Superior temporal gyrus (tissue), 1 donor: ENCODE measurements at regions not wholly inside any gene's neighbourhood (a gene's known extent, or its start where the extent isn't known, plus 50 kb on each side); places are given as distances from the start of the nearest gene placed in this dataset.

ENCODE experiments used
- DNase-seq: peaks from one replicate; pipeline ENCODE4 v3.0.0-alpha.2; 2016; ENCODE audit errors: extremely low spot score

DNA sequence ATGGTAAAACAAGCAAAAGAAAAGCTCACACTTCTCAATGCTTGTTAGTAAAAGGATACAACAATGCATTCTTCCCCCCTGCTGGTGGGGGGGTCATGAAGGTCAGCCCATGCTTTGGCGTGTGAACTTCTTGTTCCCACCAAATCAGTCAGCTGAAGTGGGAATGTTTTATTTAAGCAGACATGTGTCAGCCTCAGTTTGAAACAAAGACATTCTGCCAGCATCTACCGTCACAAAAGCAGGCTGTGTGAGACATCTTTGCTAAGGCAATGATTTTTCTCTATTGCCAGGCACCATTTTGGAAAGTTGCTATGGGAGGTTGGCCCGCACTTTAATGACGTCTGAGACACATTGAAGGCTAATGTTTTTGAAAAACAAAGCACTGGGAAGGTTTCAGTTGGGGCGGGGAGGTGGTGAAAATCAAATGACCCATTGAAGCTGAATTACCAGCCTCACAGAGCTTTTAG is 206.6 kb downstream of the TLE3 start:
- no peak for DNase-seq

DNA sequence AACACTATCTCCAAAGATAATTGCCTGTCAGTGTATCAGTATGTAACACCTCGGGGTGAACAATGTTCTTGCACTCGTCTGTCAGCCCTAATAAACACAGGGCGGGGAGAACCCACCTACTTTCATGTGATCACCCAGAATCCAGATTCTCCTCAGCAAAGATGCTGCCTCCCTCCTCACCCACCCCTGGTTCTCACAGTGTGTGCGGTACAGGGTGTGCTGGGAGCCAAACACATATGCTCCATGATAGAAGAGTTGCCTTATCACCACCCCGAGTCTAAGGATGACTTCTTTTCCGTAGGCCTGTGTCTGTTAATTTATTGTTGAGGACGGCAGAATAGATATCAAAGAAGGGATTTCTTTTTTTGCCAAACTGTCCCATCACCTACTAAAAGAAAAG is 206.1 kb downstream of the TLE3 start:
- DNase-seq, result no peak

DNA sequence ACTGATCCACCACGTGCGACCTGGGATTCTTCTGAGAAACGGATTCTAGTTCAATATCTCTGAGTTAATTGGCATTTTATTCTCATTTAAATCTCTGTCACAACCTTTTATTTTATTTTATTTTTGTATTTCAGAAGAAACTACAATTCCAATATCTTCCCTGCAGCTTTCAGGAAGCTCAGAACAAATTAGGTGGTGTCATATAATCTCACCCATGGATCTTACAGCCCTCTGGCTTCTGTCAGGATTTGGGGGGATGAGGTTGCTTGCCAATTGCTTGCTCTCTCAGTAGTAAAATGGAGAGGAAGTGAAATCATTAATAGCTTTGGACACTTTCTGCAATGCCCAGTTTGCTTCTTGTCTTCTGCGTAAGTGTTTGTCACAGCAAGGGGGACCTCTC is 205.4 kb downstream of the TLE3 start:
- DNase-seq, result no peak

DNA sequence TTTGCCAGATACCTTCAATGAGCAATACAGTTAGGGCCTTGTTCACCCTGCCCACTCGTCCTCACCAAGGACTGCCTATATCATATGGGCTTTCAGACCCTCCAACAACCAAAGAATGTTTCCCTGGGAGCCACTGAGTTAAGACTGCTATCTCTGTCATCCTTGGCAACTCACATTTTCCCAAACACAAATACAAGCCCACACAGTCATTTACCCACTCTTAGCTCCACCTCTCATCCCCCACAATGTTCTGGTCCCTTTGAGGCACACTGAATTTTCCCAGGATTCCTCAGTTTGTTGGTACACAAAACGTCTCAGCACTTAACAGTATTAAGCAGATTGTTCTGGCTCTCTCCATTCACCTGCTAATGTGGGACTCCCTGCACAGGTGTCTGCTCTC is 204.6 kb downstream of the TLE3 start:
- DNase-seq, result no peak

DNA sequence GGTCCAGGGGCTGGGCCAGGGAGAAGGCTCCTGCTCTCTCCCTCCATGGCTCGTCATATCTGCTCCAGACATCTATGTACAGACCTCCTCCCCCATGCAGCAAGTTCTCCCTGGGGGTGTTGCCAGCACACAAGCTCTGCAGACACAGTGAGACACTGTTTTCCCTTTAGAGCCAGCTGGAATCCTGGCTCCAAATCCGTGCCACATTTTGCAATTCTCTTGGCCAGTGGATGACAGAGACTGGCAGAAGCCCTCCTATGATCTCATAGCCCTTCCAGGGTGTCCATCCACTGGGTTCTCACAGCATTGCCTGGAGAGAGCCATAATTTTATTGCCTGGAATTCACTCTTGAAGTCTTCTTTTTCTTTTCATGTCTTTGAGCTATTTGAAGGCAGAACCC is 203.9 kb downstream of the TLE3 start:
- DNase-seq, result peak; percentile 94

DNA sequence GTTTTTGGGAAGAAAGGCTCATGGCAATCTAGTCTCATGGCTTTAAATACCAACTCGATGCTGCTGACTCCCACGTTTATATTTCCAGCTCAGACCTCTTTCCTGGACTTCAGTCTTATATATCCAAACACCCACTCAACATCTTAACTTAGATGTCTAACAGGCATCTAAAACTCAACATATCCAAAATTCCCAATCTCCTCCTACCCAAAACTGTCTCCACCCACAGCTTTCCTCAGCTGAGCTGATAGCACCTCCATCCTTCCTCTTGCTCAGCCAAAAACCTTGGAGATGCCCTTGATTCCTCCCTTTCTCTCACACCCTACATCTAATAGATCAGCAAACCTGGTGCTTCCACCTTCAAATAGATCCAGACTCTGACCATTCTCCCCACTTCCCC is 202.5 kb downstream of the TLE3 start:
- no peak for DNase-seq

DNA sequence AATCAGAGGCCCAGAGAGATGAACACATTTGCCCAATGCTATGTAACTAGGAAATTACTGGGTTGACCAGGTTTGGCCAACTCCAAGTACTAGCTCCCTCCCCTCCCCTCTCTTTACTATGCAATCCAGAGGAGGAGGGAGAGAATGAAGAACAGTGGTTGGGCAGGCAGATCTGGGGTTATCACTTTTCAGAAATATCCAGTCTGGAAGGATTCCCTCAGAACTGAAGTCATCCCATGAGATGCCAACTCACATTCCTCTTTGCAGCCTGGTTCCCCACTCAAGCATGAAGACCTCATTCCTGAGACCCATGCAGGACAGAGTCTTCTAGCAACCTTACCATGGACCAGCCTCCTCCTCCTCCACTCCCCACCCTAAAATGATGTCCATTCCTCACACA is 201.1 kb downstream of the TLE3 start:
- DNase-seq, result no peak

DNA sequence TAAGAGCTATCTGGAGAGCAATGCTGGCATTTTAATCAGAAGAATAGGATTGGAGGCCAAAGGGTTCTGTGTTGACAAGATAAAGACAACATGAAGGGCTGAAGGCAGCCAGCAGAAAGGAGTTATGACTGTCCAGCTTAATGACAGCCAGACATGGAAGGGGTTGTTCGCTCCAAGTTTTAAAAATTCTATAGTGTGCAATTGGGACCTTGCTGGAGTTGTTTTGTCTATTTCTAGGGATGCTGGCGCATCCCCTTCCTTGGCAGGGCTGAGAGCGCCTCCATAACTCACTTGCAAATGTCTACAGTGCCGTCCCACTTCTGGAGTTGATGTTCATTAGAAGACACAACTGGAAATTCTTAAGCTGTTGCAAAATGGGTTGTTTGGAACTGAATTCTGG is 200.7 kb downstream of the TLE3 start:
- DNase-seq, result no peak

DNA sequence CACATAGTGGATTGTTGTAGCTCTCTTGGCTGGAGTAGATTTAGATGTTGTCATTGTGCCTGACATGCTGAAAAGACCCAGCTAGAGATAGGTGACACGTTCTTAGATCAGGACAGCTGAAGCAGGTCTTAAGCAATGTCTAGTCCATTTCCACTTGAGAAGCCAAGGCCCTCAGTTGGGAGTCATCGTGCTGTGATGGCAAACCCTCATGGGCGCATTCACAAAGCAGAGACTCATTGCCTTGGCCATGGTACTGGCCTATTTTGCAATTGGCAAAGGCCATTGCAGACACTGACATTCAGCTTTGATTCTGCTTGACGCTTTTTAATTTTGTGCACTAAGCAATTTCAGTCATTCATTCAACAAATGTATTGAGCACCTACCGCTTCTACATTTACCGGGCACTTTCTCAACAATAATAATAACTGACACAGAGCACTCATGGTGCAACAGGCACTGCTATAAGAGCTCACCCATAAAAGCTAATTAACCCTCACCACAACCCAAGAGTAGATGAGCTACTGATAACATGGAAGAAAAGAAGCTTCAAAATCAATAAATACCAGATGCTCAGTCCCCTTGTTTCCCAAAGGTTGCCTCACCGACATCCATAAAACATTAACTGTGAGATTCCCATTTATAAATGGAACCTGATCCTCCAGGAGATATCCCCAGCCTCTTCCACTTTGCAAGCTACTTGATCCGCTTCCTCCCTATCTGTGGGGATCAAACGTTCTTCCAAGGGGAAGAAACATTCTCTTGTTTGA is 200.1 kb downstream of the TLE3 start:
- DNase-seq, result no peak

DNA sequence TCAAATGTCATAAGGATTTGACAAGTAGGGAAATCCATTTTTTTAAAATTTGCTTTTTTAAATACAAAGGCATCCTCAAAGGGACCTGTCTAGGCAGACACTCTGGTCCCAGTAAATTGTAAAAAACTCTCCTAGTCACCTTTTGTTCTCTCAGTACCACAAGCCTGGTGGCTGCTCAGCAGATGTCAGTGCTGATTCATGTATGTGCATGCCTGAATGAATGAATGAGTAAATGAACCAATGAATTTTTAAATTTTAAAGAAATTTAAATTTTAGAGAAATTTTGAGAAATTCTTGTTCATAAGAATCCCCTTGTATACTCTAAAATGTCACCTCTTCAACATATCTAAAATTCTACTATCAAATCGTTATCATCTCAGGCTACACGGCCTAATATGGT is 199.5 kb downstream of the TLE3 start:
- DNase-seq, result no peak

DNA sequence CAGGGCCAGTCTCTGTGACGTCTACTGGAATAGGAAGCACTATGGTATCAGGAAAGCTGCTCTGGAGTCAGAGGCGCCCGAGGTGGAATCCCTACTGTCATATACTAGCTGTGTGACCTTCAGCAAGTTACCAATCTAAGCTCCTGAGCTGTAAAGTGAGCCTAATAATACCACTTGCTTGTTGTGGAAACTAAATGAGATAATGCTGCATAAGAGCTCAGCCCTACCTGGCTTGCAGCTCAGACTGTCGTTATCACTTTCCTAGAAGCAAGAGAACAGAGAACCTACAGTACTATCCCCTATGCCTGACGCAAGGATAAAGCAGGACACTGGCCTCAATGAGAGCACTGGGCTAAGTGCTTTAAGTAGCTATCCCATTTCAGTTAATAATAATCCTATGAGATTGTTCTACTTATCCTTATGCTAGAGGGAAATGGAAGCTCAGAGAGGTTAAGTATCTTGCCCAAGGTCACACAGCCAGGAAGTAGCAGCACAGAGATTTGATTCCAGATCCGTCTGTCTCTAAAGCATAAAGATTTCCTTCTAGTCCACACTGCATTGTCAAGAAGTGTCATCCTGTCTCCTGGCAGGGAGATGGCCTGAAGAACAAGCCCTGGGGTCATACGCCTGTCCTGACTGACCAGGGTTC is 195.2 kb downstream of the TLE3 start:
- no peak for DNase-seq

DNA sequence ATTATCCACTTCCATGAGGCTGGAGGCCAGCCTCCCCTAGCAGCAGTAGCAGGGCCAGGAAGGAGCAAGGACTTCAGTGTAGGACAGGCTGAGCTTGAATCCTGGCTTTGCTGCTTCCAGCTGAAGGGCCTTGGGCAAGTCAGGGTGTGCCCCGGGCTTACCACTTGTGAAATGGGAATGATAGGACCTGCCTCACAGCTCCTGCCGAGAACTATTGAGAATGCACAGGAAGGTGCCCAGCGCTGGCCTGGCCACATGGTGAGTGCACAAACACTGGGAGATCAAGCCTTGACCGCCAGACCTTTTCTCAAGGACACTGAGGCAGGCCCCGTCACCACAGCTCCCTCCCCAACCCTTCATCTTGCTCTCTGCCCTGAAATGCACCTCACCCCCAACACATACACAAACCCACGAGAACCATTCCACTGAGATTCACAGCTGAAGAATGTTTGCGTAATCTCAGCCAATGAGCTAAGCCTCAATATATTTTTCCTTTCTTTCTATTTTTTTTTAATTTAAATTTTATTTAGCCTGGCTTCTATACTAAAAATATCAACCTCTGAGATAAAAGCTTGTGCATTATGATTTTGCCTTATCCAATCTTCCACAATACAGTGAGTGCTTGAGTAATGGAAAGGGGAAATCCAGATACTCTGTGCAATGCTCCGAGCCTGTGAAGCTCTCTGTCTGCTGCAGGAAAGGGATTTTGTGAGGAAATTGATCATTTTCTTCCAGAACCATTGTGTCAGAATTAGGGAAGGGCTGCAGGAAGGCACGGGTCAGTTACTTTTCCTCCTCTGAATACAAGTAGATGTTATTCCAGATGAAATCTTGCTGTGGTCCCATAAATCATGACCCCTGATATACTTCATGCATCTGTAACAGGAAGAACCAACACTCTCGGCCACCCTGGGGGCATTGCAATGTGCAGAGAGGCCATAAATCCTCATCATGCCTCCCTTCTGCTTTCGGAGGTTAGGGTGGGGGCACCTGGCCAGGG is 193.9 kb downstream of the TLE3 start:
- DNase-seq, result no peak

DNA sequence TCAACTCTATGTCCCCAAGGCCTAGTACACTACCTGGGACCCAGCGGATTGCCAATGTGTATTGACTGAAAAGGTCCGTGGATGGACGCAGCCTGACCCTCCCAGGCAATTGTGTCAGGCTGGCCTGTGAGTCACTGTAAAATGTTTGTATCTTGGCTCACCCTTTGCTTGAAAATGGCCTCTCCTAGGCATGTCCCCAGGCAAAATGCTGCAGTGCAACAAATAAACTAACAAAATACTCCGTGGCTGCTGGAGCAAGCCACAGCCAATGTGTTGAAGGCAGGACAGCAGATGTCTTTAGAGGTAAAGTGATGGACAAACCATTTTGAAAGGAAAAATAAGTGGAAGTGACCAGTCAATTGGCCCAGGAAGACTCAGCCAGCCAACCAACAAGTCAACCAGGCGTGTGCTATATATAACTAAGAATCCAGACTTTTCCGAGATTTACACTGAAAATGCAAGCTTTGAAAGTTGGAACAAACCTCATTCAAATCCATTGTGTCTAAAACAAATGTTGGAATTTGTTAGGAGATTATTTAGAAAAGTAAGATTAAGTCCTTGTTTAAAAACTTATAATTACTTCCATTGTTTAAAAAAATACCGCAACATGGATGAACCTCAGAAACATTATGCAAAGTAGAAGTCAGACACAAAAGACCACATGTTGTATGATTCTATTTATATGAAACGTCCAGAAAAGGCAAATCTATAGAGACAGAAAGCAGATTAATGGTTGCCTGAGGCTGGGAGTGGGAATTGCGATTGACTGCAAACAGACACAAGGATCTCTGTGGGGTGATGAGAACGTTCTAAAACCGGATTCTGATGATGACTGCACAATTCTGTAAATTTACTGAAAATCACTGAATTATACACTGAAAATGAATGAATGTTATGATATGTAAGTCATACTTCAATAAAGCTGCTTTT is 191.2 kb downstream of the TLE3 start:
- no peak for DNase-seq

DNA sequence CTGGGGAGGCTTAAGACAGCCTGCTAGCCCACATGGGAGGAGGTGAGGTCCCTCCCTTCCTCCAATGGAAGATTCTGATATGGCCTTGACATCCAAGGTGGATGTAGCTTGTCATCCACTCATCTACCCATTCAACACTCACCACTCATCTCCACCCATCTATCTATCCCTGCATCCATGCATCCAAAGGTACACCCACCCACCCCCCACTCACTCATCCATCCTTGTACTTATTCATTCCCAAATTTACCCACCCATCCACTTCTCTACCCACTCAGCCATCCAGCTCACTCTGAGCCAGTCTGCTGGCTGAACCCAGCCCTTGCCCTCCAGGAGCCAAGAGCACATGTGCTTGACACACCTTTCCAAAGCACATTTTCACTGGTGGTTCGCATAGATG is 189.7 kb downstream of the TLE3 start:
- no peak for DNase-seq

DNA sequence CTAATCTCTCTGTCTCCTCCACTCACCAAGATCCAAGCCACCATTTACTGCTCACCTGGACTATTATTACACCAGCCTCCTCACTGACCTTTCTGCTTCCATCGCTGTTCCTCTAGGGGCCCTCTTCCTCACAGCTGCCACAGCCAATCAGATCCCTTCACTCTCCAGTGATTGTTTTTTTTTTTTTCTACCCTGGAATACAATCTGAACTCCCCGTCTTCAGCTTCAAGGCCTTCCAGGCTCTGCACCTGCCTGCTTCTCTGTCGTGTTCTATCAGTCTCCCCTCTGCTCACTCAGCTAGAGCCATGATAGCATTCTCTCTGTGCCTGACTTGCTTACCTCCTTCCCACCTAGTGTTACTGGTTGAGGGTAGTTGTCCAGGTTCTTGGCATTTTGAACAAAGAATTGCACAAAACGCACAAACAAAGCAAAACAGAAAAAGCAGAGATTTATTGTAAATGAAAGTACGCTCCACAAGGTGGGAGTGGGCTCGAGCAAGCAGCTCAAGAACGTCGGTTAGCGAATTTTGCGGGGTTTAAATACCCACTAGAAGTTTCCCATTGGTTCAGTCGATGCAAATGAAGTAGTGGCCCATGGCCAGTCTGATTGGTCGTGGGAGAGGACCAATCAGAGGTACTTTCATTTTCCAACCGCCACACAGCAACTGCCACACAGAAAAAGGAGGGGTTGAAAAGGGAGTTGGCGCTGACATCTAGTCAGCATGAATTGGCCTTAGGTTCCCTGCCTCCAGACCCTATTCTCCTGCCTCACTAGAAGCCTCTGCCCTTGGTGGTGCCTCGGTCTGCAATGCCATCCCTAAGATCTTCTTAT is 188.9 kb downstream of the TLE3 start:
- no peak for DNase-seq

DNA sequence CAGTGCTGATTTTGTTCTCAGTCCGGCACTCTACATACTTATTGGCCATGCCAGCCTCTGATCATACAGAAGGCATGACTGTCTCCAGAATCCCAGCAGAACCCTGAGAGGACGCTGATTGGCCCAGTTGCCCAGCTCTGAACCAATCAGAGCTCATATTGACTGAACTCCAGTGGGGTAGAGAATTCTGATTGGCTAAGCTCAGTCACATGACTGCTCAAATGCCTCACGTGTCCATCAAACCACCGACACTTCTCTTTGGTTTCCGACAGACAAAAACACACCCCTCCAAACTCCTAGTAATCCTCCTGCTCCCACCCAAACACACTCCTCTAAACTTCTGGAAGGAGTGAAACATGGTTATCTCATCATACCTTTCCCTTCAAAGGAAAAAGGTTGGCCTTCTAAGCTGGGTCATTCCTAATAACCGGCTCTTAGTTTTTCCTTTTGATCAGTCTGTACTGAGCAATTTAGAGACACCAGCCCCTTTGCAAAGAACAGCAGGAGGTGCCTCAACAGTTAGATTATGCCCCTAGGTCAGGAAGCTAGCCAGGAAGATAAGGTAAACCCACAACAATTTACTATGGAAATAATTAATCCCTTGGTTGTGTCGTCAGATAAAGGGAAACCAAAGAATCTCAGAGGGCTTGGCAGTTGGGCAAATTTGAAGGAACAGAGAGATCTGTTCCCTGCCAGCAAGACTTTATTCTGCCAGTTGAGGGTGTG is 187.8 kb downstream of the TLE3 start:
- no peak for DNase-seq

DNA sequence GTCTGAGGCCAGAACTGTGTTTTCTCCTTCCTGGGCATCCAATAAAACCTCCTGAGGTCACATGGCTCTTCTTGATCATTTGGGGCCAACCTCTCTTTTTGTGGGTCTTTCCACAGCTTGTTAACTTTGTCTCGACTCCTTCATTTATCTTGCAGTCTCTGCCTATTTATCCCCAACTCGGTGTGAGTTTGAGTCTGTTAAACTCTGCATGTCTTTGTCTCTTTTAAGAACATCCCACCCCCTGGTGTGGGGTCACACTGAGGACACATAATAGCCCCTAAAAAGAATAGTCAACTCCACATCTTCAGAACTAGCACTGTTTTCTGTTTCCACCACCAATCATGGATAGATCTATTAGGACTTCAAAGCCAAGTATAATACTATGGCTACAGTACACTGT is 187.2 kb downstream of the TLE3 start:
- DNase-seq, result no peak

DNA sequence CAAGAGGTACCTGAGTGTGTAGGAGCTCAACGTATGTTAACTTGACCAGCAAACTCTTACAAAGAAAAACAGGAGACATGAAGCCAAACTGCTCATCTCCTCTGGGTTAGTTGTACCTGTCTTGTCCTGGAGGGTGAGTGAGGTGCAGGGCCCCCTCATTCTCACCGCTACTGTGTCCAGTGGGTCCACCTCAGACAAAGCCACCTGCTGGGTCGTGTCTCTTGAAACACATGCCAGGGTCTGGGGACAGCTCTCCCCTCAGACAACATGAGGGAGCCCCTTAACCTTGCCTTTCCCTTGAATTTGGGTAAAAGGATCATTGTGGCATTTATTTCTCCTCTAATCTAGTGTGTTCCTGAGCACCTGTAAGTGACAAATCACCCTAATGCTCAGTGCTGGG is 185.6 kb downstream of the TLE3 start:
- no peak for DNase-seq

DNA sequence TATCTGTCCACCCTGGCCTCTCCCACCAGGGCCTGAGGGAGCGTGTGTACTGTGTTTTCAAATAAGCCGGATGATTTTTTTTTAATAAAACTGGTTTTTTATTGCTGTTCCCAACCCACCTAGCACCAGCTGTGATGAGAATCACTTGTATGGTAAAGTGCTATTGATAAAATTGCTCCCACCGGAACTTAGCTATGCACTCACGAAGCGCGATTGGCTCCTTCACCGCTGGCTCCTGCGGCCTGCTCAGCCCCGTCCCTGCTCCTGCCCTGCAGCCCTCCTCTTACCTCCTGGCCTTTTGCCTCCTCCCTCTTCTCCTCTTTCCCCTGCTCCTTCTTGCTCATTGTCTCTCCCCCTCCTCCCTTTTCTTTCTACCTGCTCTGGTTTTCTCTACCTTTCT is 183.7 kb downstream of the TLE3 start:
- no peak for DNase-seq

DNA sequence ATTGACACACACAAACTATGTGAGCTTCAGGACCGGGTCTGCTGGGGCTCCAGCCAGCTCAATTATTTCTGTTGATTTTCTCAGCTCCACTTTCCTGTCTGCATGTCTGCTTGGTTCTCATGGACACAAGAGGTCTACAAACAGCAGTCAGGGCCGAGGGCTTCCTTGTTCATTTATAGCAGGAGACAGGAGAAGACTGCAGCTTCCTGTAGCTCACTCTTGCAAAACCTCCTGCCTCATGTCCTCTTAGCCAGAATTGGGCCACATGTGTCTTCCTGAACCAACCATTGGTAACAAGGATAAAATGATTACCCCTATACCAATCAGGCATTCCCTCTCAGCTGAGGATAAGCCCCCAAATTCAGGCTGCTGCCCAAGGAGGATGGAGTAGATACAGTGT is 182.8 kb downstream of the TLE3 start:
- DNase-seq, result no peak
